ENCODE measurements at regions not wholly inside any gene's neighbourhood (a gene's known extent, or its start where the extent isn't known, plus 50 kb on each side); places are given as distances from the start of the nearest gene placed in this dataset.

DNA sequence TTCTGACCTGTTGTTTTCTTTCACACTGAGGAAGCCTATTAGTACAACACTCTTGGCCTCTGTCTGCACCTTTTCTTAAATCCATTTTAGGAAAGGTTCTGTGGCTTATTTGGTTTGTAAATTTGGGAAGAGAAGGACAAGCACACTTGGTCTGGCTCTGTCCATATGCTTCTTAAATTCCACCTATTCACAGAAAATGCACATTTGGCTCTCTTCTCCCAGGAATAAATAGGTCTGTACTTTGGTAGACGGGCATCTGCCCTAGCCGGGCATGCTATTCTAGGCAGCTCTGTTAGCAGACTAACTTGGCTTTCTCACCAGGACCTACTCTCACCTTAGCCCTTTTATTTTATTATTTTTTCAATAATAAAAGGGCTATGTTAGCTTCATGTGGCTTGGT lies 1211.8 kb upstream of the SLC39A10 start:
- Histone ChIP-seq H2BK12ac (ENCODE audit: low read length in 2 of 2) (no peak overlapping the region), H3K18ac (ENCODE audit: low read depth in 1 of 2, low read length in 2 of 2) (no peak overlapping the region), H2BK15ac (ENCODE audit: low read depth, poor library complexity, severe bottlenecking) (no peak overlapping the region), H4K91ac (ENCODE audit: low read length) (no peak overlapping the region), H4K8ac (ENCODE audit: low read length) (no peak overlapping the region), H2BK120ac (ENCODE audit: low read depth, low read length) (no peak overlapping the region), H3K27me3 (ENCODE audit: control insufficient read depth in 1 of 2, insufficient read depth in 1 of 2, low read length in 2 of 2) (no peaks in the 10 kb centered on the region), H3K79me1 (replicated peaks; ENCODE audit: low read length, poor library complexity, severe bottlenecking) (no peaks in the 10 kb centered on the region), H3K9ac (ENCODE audit: low read length) (no peak overlapping the region), H3K4me3 (ENCODE audit: insufficient read depth in 1 of 2, low read depth in 1 of 2, low read length in 2 of 2) (no peak overlapping the region), H3K23ac (ENCODE audit: low read length in 2 of 2) (no peak overlapping the region), H2AFZ (ENCODE audit: low read depth, low read length) (no peak overlapping the region), H3K4me2 (ENCODE audit: low read length, poor library complexity, severe bottlenecking) (no peak overlapping the region), H3K27ac (ENCODE audit: low read length, poor library complexity, severe bottlenecking) (no peak overlapping the region), H2AK5ac (ENCODE audit: low read length, severe bottlenecking) (no peak overlapping the region), H3K9me3 (ENCODE audit: control insufficient read depth, low read length) (peaks cover 9% of the 10 kb centered on the region), H3K4ac (ENCODE audit: low read depth in 1 of 2, low read length in 2 of 2) (no peak overlapping the region), H3K4me1 (ENCODE audit: control insufficient read depth, insufficient read depth, low read depth, low read length) (no peaks in the 10 kb centered on the region), H3K14ac (ENCODE audit: low read length in 2 of 2) (no peak overlapping the region), H2BK5ac (ENCODE audit: low read depth, low read length, poor library complexity, severe bottlenecking) (no peak overlapping the region), H3K36me3 (ENCODE audit: control insufficient read depth in 1 of 2, insufficient read depth in 2 of 2, low read depth in 1 of 2, low read length in 2 of 2) (no peaks in the 10 kb centered on the region)
- 76% methylated on average over 2 of the region's 2 CpGs for WGBS
- no peak for DNase-seq

DNA sequence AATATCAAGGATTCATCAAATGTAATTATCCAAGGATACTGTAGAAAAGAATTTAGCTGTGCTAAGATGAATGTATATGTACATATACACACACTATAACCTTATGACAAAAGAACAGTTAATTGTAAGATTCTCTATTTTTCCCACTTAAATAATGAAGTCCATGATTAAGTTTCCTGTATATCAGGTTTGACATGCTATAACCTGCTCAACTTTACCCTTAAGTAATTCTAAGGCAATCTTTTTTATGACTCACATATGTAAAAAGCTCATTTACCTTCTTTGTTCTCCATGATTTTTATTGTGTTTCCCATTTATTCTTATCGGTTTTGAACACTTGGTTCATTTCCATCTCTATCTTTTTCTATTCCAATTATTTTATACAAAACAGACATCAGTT lies 1213.1 kb upstream of the SLC39A10 start:
- no peak for DNase-seq
- Histone ChIP-seq H3K27me3 (ENCODE audit: control insufficient read depth in 1 of 2, insufficient read depth in 1 of 2, low read length in 2 of 2) (no peaks in the 10 kb centered on the region), H4K91ac (ENCODE audit: low read length) (no peak overlapping the region), H3K18ac (ENCODE audit: low read depth in 1 of 2, low read length in 2 of 2) (no peak overlapping the region), H2BK120ac (ENCODE audit: low read depth, low read length) (no peak overlapping the region), H3K79me1 (replicated peaks; ENCODE audit: low read length, poor library complexity, severe bottlenecking) (no peaks in the 10 kb centered on the region), H2BK12ac (ENCODE audit: low read length in 2 of 2) (no peak overlapping the region), H3K9me3 (ENCODE audit: control insufficient read depth, low read length) (peaks cover 9% of the 10 kb centered on the region), H4K8ac (ENCODE audit: low read length) (no peak overlapping the region), H2AK5ac (ENCODE audit: low read length, severe bottlenecking) (no peak overlapping the region), H3K4ac (ENCODE audit: low read depth in 1 of 2, low read length in 2 of 2) (no peak overlapping the region), H3K4me2 (ENCODE audit: low read length, poor library complexity, severe bottlenecking) (no peak overlapping the region), H3K4me1 (ENCODE audit: control insufficient read depth, insufficient read depth, low read depth, low read length) (no peaks in the 10 kb centered on the region), H3K14ac (ENCODE audit: low read length in 2 of 2) (no peak overlapping the region), H2BK15ac (ENCODE audit: low read depth, poor library complexity, severe bottlenecking) (no peak overlapping the region), H2AFZ (ENCODE audit: low read depth, low read length) (no peak overlapping the region), H3K4me3 (ENCODE audit: insufficient read depth in 1 of 2, low read depth in 1 of 2, low read length in 2 of 2) (no peak overlapping the region), H3K9ac (ENCODE audit: low read length) (no peak overlapping the region), H2BK5ac (ENCODE audit: low read depth, low read length, poor library complexity, severe bottlenecking) (no peak overlapping the region), H3K23ac (ENCODE audit: low read length in 2 of 2) (no peak overlapping the region), H3K36me3 (ENCODE audit: control insufficient read depth in 1 of 2, insufficient read depth in 2 of 2, low read depth in 1 of 2, low read length in 2 of 2) (no peaks in the 10 kb centered on the region), H3K27ac (ENCODE audit: low read length, poor library complexity, severe bottlenecking) (no peak overlapping the region)
- WGBS, result 67% methylated on average over 1 of the region's 1 CpG

- Histone ChIP-seq H3K79me1 (replicated peaks; ENCODE audit: low read length, poor library complexity, severe bottlenecking) (no peaks in the 10 kb centered on the region), H3K14ac (ENCODE audit: low read length in 2 of 2) (no peak overlapping the region), H3K18ac (ENCODE audit: low read depth in 1 of 2, low read length in 2 of 2) (no peak overlapping the region), H3K36me3 (ENCODE audit: control insufficient read depth in 1 of 2, insufficient read depth in 2 of 2, low read depth in 1 of 2, low read length in 2 of 2) (no peaks in the 10 kb centered on the region), H2BK12ac (ENCODE audit: low read length in 2 of 2) (no peak overlapping the region), H2BK15ac (ENCODE audit: low read depth, poor library complexity, severe bottlenecking) (no peak overlapping the region), H3K27ac (ENCODE audit: low read length, poor library complexity, severe bottlenecking) (no peak overlapping the region), H4K8ac (ENCODE audit: low read length) (no peak overlapping the region), H3K27me3 (ENCODE audit: control insufficient read depth in 1 of 2, insufficient read depth in 1 of 2, low read length in 2 of 2) (no peaks in the 10 kb centered on the region), H3K23ac (ENCODE audit: low read length in 2 of 2) (no peak overlapping the region), H2BK5ac (ENCODE audit: low read depth, low read length, poor library complexity, severe bottlenecking) (no peak overlapping the region), H3K4me1 (ENCODE audit: control insufficient read depth, insufficient read depth, low read depth, low read length) (no peaks in the 10 kb centered on the region), H3K4ac (ENCODE audit: low read depth in 1 of 2, low read length in 2 of 2) (no peak overlapping the region), H2AFZ (ENCODE audit: low read depth, low read length) (no peak overlapping the region), H3K9me3 (ENCODE audit: control insufficient read depth, low read length) (peaks cover 3% of the 10 kb centered on the region), H4K91ac (ENCODE audit: low read length) (no peak overlapping the region), H3K4me2 (ENCODE audit: low read length, poor library complexity, severe bottlenecking) (no peak overlapping the region), H2AK5ac (ENCODE audit: low read length, severe bottlenecking) (no peak overlapping the region), H3K4me3 (ENCODE audit: insufficient read depth in 1 of 2, low read depth in 1 of 2, low read length in 2 of 2) (no peak overlapping the region), H3K9ac (ENCODE audit: low read length) (no peak overlapping the region), H2BK120ac (ENCODE audit: low read depth, low read length) (no peak overlapping the region)
- 89% methylated on average over 3 of the region's 3 CpGs for WGBS
- no peak for DNase-seq
These were observed 1232.3 kb upstream of the SLC39A10 start for GRCh38 chr2:194424683-194425209.

- H2BK15ac ChIP-seq (ENCODE audit: low read depth, poor library complexity, severe bottlenecking), result no peak overlapping the region
- H3K9ac ChIP-seq (ENCODE audit: low read length), result no peak overlapping the region
These were observed 1245.8 kb upstream of the SLC39A10 start for GRCh38 chr2:194411221-194411620.

More at GRCh38 chr2:194411221-194411620, 1245.8 kb upstream of the SLC39A10 start:
- Histone ChIP-seq H2BK120ac (ENCODE audit: low read depth, low read length) (no peak overlapping the region), H3K4me2 (ENCODE audit: low read length, poor library complexity, severe bottlenecking) (no peak overlapping the region), H3K27me3 (ENCODE audit: control insufficient read depth in 1 of 2, insufficient read depth in 1 of 2, low read length in 2 of 2) (no peaks in the 10 kb centered on the region), H3K4me1 (ENCODE audit: control insufficient read depth, insufficient read depth, low read depth, low read length) (no peaks in the 10 kb centered on the region), H3K79me1 (replicated peaks; ENCODE audit: low read length, poor library complexity, severe bottlenecking) (no peaks in the 10 kb centered on the region), H3K4me3 (ENCODE audit: insufficient read depth in 1 of 2, low read depth in 1 of 2, low read length in 2 of 2) (no peak overlapping the region), H3K27ac (ENCODE audit: low read length, poor library complexity, severe bottlenecking) (no peak overlapping the region), H3K14ac (ENCODE audit: low read length in 2 of 2) (no peak overlapping the region), H4K91ac (ENCODE audit: low read length) (no peak overlapping the region), H4K8ac (ENCODE audit: low read length) (no peak overlapping the region), H2BK5ac (ENCODE audit: low read depth, low read length, poor library complexity, severe bottlenecking) (no peak overlapping the region), H2AK5ac (ENCODE audit: low read length, severe bottlenecking) (no peak overlapping the region), H3K23ac (ENCODE audit: low read length in 2 of 2) (no peak overlapping the region), H3K4ac (ENCODE audit: low read depth in 1 of 2, low read length in 2 of 2) (no peak overlapping the region), H2AFZ (ENCODE audit: low read depth, low read length) (no peak overlapping the region), H3K9me3 (ENCODE audit: control insufficient read depth, low read length) (peaks cover 3% of the 10 kb centered on the region), H3K18ac (ENCODE audit: low read depth in 1 of 2, low read length in 2 of 2) (no peak overlapping the region), H2BK12ac (ENCODE audit: low read length in 2 of 2) (no peak overlapping the region), H3K36me3 (ENCODE audit: control insufficient read depth in 1 of 2, insufficient read depth in 2 of 2, low read depth in 1 of 2, low read length in 2 of 2) (no peaks in the 10 kb centered on the region)
- 76% methylated on average over 3 of the region's 3 CpGs for WGBS
- DNase-seq, result no peak
